ENCODE measurements at regions not wholly inside any gene's neighbourhood (a gene's known extent, or its start where the extent isn't known, plus 50 kb on each side); places are given as distances from the start of the nearest gene placed in this dataset.

GRCh38 chr15:96049323-96049722, 281.2 kb upstream of the NR2F2 start:
- H3K4me1 ChIP-seq (ENCODE audit: insufficient read depth, poor library complexity, severe bottlenecking): peaks cover 5% of the 10 kb centered on the region
- DNase-seq (ENCODE audit: low spot score) (no peak), ATAC-seq (ENCODE audit: low read depth) (no peak)
- no peak for TF ChIP-seq CTCF (IDR thresholded peaks at IDR 0.05; ENCODE audit: poor library complexity, severe bottlenecking)
- H3K4me3 ChIP-seq (ENCODE audit: severe bottlenecking): no peak overlapping the region
- no peaks in the 10 kb centered on the region for H3K9me3 ChIP-seq (ENCODE audit: severe bottlenecking)
- H3K36me3 ChIP-seq (ENCODE audit: low read depth): no peaks in the 10 kb centered on the region
- no peak overlapping the region for H3K27ac ChIP-seq (ENCODE audit: poor library complexity, severe bottlenecking)
- H3K27me3 ChIP-seq (ENCODE audit: insufficient read depth, poor library complexity, severe bottlenecking): no peaks in the 10 kb centered on the region

- Histone ChIP-seq H3K27me3 (ENCODE audit: insufficient read depth, poor library complexity, severe bottlenecking) (no peaks in the 10 kb centered on the region), H3K4me3 (ENCODE audit: severe bottlenecking) (no peak overlapping the region), H3K4me1 (ENCODE audit: insufficient read depth, poor library complexity, severe bottlenecking) (peaks cover 5% of the 10 kb centered on the region), H3K27ac (ENCODE audit: poor library complexity, severe bottlenecking) (no peak overlapping the region), H3K9me3 (ENCODE audit: severe bottlenecking) (no peaks in the 10 kb centered on the region), H3K36me3 (ENCODE audit: low read depth) (no peaks in the 10 kb centered on the region)
- TF ChIP-seq CTCF (IDR thresholded peaks at IDR 0.05; ENCODE audit: poor library complexity, severe bottlenecking): no peak
- ATAC-seq (ENCODE audit: low read depth) (no peak), DNase-seq (ENCODE audit: low spot score) (no peak)
These were observed 280.7 kb upstream of the NR2F2 start for GRCh38 chr15:96049766-96050165.

GRCh38 chr15:96051598-96051997, 278.9 kb upstream of the NR2F2 start:
- no peaks in the 10 kb centered on the region for H3K27me3 ChIP-seq (ENCODE audit: insufficient read depth, poor library complexity, severe bottlenecking)
- H3K4me3 ChIP-seq (ENCODE audit: severe bottlenecking): no peak overlapping the region
- no peaks in the 10 kb centered on the region for H3K9me3 ChIP-seq (ENCODE audit: severe bottlenecking)
- ATAC-seq (ENCODE audit: low read depth): no peak
- no peak for TF ChIP-seq CTCF (IDR thresholded peaks at IDR 0.05; ENCODE audit: poor library complexity, severe bottlenecking)
- no peaks in the 10 kb centered on the region for H3K36me3 ChIP-seq (ENCODE audit: low read depth)
- no peak for DNase-seq (ENCODE audit: low spot score)
- H3K4me1 ChIP-seq (ENCODE audit: insufficient read depth, poor library complexity, severe bottlenecking): peaks cover 5% of the 10 kb centered on the region
- no peak overlapping the region for H3K27ac ChIP-seq (ENCODE audit: poor library complexity, severe bottlenecking)

- Histone ChIP-seq H3K27ac (ENCODE audit: poor library complexity, severe bottlenecking) (no peak overlapping the region), H3K36me3 (ENCODE audit: low read depth) (no peaks in the 10 kb centered on the region), H3K4me3 (ENCODE audit: severe bottlenecking) (no peak overlapping the region), H3K9me3 (ENCODE audit: severe bottlenecking) (no peaks in the 10 kb centered on the region), H3K4me1 (ENCODE audit: insufficient read depth, poor library complexity, severe bottlenecking) (peaks cover 5% of the 10 kb centered on the region), H3K27me3 (ENCODE audit: insufficient read depth, poor library complexity, severe bottlenecking) (no peaks in the 10 kb centered on the region)
- ATAC-seq (ENCODE audit: low read depth) (no peak), DNase-seq (ENCODE audit: low spot score) (no peak)
- TF ChIP-seq CTCF (IDR thresholded peaks at IDR 0.05; ENCODE audit: poor library complexity, severe bottlenecking): no peak
These were observed 278.3 kb upstream of the NR2F2 start for GRCh38 chr15:96052154-96052553.

GRCh38 chr15:96052572-96053030, 277.9 kb upstream of the NR2F2 start:
- H3K27me3 ChIP-seq (ENCODE audit: insufficient read depth, poor library complexity, severe bottlenecking): no peaks in the 10 kb centered on the region
- peak overlapping the region; percentile 15 for H3K4me3 ChIP-seq (ENCODE audit: severe bottlenecking)
- no peaks in the 10 kb centered on the region for H3K9me3 ChIP-seq (ENCODE audit: severe bottlenecking)
- no peaks in the 10 kb centered on the region for H3K36me3 ChIP-seq (ENCODE audit: low read depth)
- H3K4me1 ChIP-seq (ENCODE audit: insufficient read depth, poor library complexity, severe bottlenecking): peaks cover 5% of the 10 kb centered on the region
- H3K27ac ChIP-seq (ENCODE audit: poor library complexity, severe bottlenecking): no peak overlapping the region
- no peak for TF ChIP-seq CTCF (IDR thresholded peaks at IDR 0.05; ENCODE audit: poor library complexity, severe bottlenecking)
- DNase-seq (ENCODE audit: low spot score) (no peak), ATAC-seq (ENCODE audit: low read depth) (no peak; the same call in 1 of the 3 replicates)
